AG20443 (cell line): ENCODE measurements at regions not wholly inside any gene's neighbourhood (a gene's known extent, or its start where the extent isn't known, plus 50 kb on each side); places are given as distances from the start of the nearest gene placed in this dataset.
A peak's percentile ranks its signal among the peaks of the same experiment; 100 is the strongest.

Experiments used
- DNase-seq: peaks from one replicate; pipeline ENCODE4 v3.0.0; 2012; ENCODE audit warnings: low spot score, mixed read lengths

- peak; percentile 28 for DNase-seq
Measured at GRCh38 chr11:80155412-80156017, 714.7 kb upstream of the TENM4 start.

- DNase-seq, result no peak
Measured at GRCh38 chr11:80146232-80146631, 705.4 kb upstream of the TENM4 start.

- no peak for DNase-seq
Measured at GRCh38 chr11:80144897-80145594, 704.2 kb upstream of the TENM4 start.

GRCh38 chr11:80136991-80137390 is 696.2 kb upstream of the TENM4 start:
- DNase-seq, result no peak

- DNase-seq, result no peak
Measured at GRCh38 chr11:80129396-80129795, 688.6 kb upstream of the TENM4 start.

GRCh38 chr11:80122211-80122610 is 681.4 kb upstream of the TENM4 start:
- DNase-seq, result no peak

- no peak for DNase-seq
Measured at GRCh38 chr11:80118073-80118472, 677.2 kb upstream of the TENM4 start.

- DNase-seq, result no peak
Measured at GRCh38 chr11:80116796-80117195, 676.0 kb upstream of the TENM4 start.

GRCh38 chr11:80109652-80110051 is 668.8 kb upstream of the TENM4 start:
- DNase-seq, result no peak

- DNase-seq, result no peak
Measured at GRCh38 chr11:80109031-80109430, 668.2 kb upstream of the TENM4 start.

- no peak for DNase-seq
Measured at GRCh38 chr11:80107415-80107814, 666.6 kb upstream of the TENM4 start.

- DNase-seq, result no peak
Measured at GRCh38 chr11:80104191-80104590, 663.4 kb upstream of the TENM4 start.

- DNase-seq, result peak; percentile 74
Measured at GRCh38 chr11:80103142-80103859, 662.5 kb upstream of the TENM4 start.

- no peak for DNase-seq
Measured at GRCh38 chr11:80097146-80097545, 656.3 kb upstream of the TENM4 start.

GRCh38 chr11:80096736-80097135 is 655.9 kb upstream of the TENM4 start:
- peak; percentile 87 for DNase-seq

- DNase-seq, result no peak
Measured at GRCh38 chr11:80086496-80087055, 645.7 kb upstream of the TENM4 start.

- DNase-seq, result no peak
Measured at GRCh38 chr11:80085563-80085962, 644.7 kb upstream of the TENM4 start.

GRCh38 chr11:80084608-80085007 is 643.8 kb upstream of the TENM4 start:
- DNase-seq, result no peak

- no peak for DNase-seq
Measured at GRCh38 chr11:80083531-80083951, 642.7 kb upstream of the TENM4 start.

GRCh38 chr11:80082406-80082805 is 641.6 kb upstream of the TENM4 start:
- no peak for DNase-seq

GRCh38 chr11:80077113-80077512 is 636.3 kb upstream of the TENM4 start:
- DNase-seq, result no peak

- DNase-seq, result no peak
Measured at GRCh38 chr11:80074837-80075236, 634.0 kb upstream of the TENM4 start.

GRCh38 chr11:80066291-80066690 is 625.5 kb upstream of the TENM4 start:
- no peak for DNase-seq
